HG02678 (cell line): ENCODE measurements at regions not wholly inside any gene's neighbourhood (a gene's known extent, or its start where the extent isn't known, plus 50 kb on each side); places are given as distances from the start of the nearest gene placed in this dataset.

ENCODE experiments used
- ATAC-seq: cut with Tn5 transposase; IDR thresholded peaks from one replicate; pipeline ENCODE4 v1.9.1; 2021; ENCODE audit warnings: mild to moderate bottlenecking, moderate library complexity; ENCODE audit not compliant: unreplicated experiment

DNA sequence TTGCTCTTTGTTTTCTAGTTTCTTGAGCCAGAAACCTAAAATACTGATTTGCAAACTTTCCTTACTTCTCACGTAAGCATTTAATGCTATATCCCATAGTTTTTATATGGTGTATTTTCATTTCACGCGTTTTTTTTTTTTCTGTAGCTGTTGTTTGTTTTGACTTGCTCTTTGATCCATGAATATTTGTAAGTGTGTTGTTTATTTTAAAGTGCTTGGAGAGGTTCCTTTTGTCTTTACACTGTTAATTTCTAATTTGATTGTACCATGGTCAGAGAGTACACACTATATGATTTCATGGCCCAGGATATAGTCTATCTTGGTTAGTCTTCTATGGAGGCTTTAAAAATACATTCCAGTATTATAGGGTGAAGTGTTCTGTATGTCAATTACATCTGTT, 84.8 kb upstream of the RNF217 start:
- no peak for ATAC-seq

DNA sequence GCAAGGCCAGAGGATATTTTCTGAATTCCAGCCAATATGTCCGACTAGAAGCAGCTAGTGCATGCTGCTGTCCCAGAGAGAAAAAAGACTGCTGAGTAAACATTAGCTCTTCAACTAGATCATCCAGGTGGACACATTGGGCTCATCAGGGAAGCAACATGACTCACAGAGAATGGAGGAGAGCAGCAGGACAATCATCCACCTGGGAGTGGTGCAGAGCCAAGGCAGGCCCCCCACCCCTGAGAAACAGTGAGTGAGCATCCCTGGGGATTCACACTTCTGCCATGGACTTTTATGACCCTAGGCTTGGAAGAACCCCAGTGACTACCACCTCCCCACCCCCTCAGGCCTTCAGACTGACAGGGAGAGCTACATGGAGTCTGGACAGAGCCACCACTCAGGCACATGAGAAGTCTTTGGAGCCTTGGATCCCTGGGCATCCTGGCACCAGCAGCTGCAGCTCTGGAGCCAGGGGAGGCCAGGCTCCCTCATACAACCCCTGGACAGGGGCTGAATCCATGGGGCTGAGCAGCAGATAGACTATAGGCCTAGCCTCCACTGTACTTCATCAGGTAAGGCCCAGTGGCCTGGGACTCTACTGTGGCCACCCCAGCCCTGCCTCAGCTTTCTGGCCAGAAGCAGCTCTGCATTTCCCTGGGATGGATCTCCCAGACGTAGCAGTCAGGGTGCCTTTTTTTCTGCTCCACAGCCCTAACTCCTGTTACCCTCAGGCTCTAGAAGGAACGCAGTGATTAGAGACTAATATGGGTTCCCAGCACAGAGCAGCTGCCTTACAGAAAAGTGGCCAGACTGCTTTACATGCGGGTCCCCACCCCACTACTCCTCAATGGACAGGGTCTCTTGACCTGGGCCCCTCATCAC, 82.9 kb upstream of the RNF217 start:
- no peak for ATAC-seq

DNA sequence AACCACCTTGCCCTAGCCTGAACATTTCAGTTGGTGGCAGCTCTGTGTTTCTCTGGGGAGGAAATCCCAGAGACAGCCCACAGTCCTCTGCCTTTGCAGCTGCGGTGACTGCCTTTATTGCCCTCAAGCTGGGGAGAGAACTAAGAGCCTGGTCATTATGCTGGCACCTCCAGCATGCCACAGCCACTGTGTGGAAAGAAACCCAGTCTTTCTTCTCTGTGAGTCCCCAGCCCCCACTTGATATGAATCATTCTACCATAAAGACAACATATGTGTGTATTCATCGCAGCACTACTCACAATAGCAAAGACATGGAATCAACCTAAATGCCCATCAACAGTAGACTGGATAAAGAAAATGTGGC, 82.3 kb upstream of the RNF217 start:
- ATAC-seq = no peak

DNA sequence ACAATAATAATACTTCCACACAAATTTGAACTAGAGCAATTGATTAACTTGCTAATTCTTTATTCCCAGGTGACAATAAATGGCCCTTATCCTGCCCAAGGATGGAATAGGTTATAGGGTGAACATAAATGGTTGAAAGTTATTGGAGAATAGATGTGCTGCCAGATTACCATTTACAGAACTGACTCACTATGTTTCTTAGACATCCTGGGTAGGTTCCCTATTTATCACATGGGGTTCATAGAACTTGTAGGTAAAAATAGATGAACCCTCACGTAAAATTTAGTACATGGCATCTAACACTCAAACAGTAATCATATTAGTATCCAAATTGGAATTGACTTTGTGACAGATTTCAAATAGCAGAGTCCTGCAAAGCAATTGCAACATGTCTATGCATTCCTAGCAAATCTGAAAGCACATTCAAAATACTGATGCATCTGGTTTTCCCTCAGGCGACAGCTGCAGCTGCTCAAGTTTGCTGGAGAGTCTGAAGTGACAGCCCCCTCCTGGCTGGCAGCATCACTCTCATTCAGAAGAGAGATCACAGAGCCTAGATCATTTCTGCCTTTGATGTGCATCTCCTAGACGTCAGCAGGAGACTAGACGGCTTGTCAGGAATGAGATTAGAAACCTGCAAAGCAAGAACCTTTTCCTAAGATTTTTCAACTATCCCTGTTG, 80.2 kb upstream of the RNF217 start:
- ATAC-seq = peak; percentile 40

DNA sequence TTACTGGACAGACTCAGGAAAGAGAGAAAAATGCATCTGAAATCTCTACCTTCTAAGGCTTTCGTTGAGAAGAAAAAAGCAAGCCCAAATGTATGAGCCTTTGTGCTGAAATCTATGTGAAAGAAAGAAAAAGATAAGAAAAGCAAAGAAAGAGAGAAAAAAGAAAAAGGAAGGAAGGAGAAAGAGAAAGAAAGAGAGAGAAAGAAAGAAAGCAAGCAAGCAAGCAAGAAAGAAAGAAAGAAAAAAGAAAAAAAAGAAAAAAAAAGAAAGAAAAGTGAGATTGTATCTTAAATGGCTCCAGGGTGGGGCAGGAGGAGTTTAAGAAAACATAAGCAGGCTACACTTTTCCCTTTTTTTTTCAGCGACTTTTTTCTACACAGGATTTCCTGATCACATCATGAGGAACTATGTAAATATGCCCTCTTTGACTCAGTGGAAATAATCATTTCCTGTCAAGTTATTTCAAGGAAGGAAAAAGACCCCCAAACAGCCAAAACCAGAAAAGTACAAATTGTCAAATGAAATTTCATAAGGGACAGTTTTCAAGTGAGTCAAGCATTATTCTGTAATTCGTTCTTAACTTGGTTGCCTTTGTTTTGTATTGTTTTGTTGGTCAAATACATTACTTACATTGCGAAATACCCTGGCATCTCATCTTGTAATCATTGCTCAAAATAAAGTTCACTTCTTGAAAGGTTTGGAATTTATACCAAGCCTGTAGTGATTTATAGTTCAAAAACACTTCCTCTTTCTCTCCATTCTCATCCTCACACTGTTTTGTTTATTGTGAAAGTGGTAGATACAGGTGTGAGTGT, 79.5 kb upstream of the RNF217 start:
- ATAC-seq = no peak

DNA sequence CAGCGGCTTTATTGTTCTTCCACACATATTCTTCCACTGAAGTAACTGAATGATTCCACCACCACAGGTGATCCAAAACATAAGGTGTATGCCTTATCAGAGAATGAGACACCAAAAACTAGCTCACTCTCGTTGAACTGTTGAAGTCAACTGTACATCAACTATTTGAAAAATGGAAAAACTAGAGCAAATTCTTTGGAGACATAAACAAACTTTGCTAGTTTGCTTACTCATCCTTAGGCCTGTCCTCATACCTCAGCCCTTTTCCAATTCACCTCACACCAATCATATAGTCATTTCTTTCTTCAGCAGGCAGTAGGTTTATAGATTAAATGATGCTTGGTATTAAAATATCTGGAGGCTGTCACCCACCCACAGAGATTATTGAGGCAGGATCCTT, 77.1 kb upstream of the RNF217 start:
- ATAC-seq = no peak

DNA sequence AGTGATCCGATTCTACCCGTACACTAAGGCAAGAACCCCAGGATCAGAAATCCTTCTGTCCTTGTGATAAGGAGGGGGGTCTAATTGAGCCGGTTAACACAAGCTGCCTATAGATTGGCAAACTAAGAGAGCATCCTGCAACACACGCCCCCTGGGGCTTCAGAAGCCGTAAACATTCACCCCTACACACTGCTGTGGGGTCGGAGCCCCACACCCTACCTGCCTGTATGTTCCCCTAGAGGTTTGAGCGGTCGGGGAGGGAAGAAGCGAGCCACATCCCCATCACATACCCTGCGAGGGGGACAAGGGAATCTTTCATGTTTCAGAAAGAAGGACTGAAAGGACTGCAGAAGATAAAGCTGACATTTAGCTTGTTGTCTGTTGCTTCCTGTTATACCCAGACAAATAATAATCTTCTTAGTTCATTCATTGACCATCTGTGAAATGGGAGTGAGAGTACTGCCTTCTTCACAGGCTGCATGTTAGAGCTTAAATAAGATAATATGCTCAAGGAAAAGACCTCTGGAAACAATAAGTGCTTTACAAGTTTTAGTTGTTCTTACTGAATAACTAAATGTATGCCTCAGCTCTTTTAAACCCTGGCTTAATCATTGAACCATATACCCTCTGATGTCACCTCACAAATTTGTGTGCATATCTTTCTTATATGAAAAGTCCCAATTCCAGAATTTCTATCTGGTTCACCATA, 74.2 kb upstream of the RNF217 start:
- peak; percentile 26 for ATAC-seq

DNA sequence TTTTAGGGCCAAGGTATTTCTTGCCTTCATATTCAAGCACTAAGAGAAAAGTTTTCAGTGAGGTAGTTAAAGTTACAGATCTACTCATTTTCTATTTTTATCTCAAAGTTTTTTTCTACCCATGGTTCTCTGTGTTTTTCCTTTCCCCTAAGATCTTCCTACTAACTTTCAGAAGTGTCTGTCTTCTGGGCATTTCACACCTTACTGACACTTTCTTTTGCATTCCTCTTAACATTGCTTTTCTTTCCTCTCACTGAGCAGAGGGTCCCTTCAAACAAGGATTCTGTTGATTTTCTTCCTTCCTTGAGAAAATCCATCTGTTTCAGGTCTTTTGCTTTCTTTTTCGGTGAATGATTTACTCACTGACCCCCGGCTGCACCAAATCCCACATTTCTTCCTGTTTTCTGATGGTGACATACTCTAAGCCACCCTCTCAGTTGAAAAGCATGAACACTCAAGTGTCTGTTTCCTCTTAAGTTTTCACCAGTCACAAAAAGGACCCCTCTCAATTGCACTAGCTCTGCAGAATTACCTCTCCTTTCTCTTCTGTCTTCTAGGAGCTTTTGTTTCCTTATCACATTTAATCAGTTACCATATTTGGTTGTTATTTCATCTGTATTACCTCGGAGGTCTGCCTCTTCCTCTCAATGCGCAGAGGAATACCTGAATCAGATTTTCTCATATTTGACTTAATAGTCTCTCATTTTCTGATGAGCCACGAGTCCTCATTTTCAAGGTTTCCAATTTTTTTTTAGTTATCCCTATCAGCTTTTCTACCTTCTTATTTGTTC, 73.5 kb upstream of the RNF217 start:
- peak; percentile 44 for ATAC-seq

DNA sequence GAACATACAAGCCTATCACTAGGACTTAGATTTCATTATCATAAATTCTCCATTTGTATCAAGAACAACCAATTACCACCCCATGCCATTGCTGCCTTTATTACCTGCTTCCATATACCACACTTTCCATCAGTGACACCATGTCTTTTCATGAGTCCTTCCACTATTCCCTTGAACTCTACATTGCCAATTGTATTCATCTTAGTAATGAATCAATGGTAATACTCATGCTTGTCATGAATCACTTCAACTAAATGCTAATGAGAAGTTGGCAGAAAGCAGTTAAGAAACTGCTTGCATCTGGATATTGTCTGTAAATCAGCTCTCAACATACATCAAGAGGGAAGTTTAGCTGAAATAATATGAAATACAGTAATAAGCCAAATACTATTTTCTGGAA, 61.2 kb upstream of the RNF217 start:
- ATAC-seq = no peak

DNA sequence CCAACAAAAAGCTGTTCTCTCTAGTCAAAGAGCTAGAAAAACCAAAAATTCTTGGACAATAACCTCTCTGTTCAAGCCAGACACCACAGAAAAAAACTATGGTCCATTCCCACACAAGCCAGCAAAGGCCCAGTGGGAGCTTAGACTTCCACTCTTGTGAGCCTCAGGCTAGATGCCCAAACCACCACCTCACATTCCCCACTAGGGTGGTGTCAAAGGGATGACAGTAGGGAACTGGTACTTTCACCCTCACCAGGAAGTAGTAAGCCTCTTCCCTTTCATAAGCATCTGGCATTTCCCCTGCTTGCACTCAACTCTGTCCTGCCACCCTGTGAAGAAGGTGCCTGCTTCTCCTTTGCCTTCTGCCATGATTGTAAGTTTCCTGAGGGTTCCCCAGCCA, 58.4 kb upstream of the RNF217 start:
- ATAC-seq = no peak

DNA sequence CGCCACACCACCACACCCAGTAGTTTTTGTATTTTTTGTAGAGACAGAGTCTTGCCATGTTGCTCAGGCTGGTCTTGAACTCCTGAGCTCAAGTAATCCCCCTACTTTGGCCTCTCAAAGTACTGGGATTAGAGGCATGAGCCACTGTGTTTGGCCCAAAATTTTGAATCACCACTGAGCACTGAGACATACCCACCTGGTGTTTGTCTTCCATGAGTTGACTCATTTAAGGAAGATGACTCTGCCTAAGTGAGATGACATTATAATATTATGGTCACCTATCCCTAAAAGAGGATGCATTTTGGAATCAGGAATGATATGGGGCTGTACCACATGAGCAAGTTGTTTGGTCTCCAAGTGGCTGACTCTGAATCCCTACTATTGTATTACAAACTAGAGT, 54.6 kb upstream of the RNF217 start:
- ATAC-seq = no peak
